HS-5 (cell line): ENCODE measurements at regions not wholly inside any gene's neighbourhood (a gene's known extent, or its start where the extent isn't known, plus 50 kb on each side); places are given as distances from the start of the nearest gene placed in this dataset.
A peak's percentile ranks its signal among the peaks of the same experiment; 100 is the strongest.
"Not testable (repeated sequence)": the region's sequence is repeated elsewhere in the genome, so short reads cannot be mapped to it uniquely, and the experiment has no call there.

Experiments
- DNase-seq: peaks from one replicate; pipeline ENCODE4 v3.0.0-alpha.2; 2012; ENCODE audit warnings: low read depth

GRCh38 chr1:219352961-219353651 is 179.4 kb downstream of the LYPLAL1 start:
- no peak for DNase-seq

GRCh38 chr1:219350172-219350931 is 176.7 kb downstream of the LYPLAL1 start:
- no peak for DNase-seq

- DNase-seq = no peak
These were observed 174.3 kb downstream of the LYPLAL1 start for GRCh38 chr1:219347921-219348391.

GRCh38 chr1:219347376-219347775 is 173.7 kb downstream of the LYPLAL1 start:
- no peak for DNase-seq

GRCh38 chr1:219345953-219346352 is 172.3 kb downstream of the LYPLAL1 start:
- no peak for DNase-seq

GRCh38 chr1:219342836-219343235 is 169.2 kb downstream of the LYPLAL1 start:
- no peak for DNase-seq

GRCh38 chr1:219340796-219341195 is 167.1 kb downstream of the LYPLAL1 start:
- DNase-seq = no peak

- no peak for DNase-seq
These were observed 165.8 kb downstream of the LYPLAL1 start for GRCh38 chr1:219339466-219339865.

- no peak for DNase-seq
These were observed 163.9 kb downstream of the LYPLAL1 start for GRCh38 chr1:219337588-219337987.

- no peak for DNase-seq
These were observed 159.9 kb downstream of the LYPLAL1 start for GRCh38 chr1:219333626-219334025.

GRCh38 chr1:219331424-219331823 is 157.7 kb downstream of the LYPLAL1 start:
- DNase-seq = no peak

GRCh38 chr1:219330669-219331068 is 157.0 kb downstream of the LYPLAL1 start:
- DNase-seq = no peak

- DNase-seq = no peak
These were observed 156.3 kb downstream of the LYPLAL1 start for GRCh38 chr1:219330001-219330400.

- peak; percentile 54 for DNase-seq
These were observed 155.9 kb downstream of the LYPLAL1 start for GRCh38 chr1:219329578-219329977.

- DNase-seq = no peak
These were observed 153.2 kb downstream of the LYPLAL1 start for GRCh38 chr1:219326843-219327242.

GRCh38 chr1:219325368-219325742 is 151.7 kb downstream of the LYPLAL1 start:
- no peak for DNase-seq

- peak; percentile 94 for DNase-seq
These were observed 151.1 kb downstream of the LYPLAL1 start for GRCh38 chr1:219324629-219325367.

- no peak for DNase-seq
These were observed 150.5 kb downstream of the LYPLAL1 start for GRCh38 chr1:219324171-219324570.

GRCh38 chr1:219323426-219323825 is 149.7 kb downstream of the LYPLAL1 start:
- no peak for DNase-seq

GRCh38 chr1:219322766-219323165 is 149.1 kb downstream of the LYPLAL1 start:
- DNase-seq = no peak

- not testable (repeated sequence) for DNase-seq
These were observed 146.9 kb downstream of the LYPLAL1 start for GRCh38 chr1:219320563-219320962.

GRCh38 chr1:219318826-219319225 is 145.1 kb downstream of the LYPLAL1 start:
- DNase-seq = no peak
